CD4-positive, alpha-beta memory T cell (primary cell): ENCODE measurements at regions not wholly inside any gene's neighbourhood (a gene's known extent, or its start where the extent isn't known, plus 50 kb on each side); places are given as distances from the start of the nearest gene placed in this dataset.
A peak's percentile ranks its signal among the peaks of the same experiment; 100 is the strongest.

Source experiments
- CTCF ChIA-PET: fragments of 350-600 bp; sonication (Branson Sonifier 250); formaldehyde crosslinking; loops from one replicate; lab custom pipeline; 2021; ENCODE audit warnings: inconsistent platforms; ENCODE audit not compliant: partially characterized antibody; lab: Charles Lee
- POLR2A ChIA-PET: fragments of 350-600 bp; sonication (Branson Sonifier 250); formaldehyde crosslinking; loops from one replicate; lab custom pipeline; 2021; ENCODE audit not compliant: partially characterized antibody; lab: Charles Lee
- DNase-seq, 5 donors: peaks; one replicate each; pipeline versions ENCODE4 v3.0.0 to v3.0.0-alpha.2; 2020 to 2022; ENCODE audit warnings: mixed read lengths in 1 of 5
- H3K27ac ChIP-seq: one replicate; pipeline ENCODE4 v1.7.0; 2013; ENCODE audit warnings: low read depth, low read length
- H3K27me3 ChIP-seq: 2 replicates; pipeline ENCODE4 v1.7.0; 2013; ENCODE audit warnings: mild to moderate bottlenecking, low read length, moderate library complexity; ENCODE audit not compliant: insufficient read depth
- H3K36me3 ChIP-seq: 2 replicates; pipeline ENCODE4 v1.7.0; 2013; ENCODE audit warnings: mild to moderate bottlenecking, low read length, moderate library complexity; ENCODE audit not compliant: insufficient read depth
- H3K4me1 ChIP-seq: 2 replicates; pipeline ENCODE4 v1.7.0; 2013; ENCODE audit warnings: mild to moderate bottlenecking, low read length, moderate library complexity; ENCODE audit not compliant: insufficient read depth
- H3K4me3 ChIP-seq, 2 donors: one replicate each; pipeline ENCODE4 v1.7.0; 2013; ENCODE audit warnings: low read length in 2 of 2, mild to moderate bottlenecking in 1 of 2
- H3K9me3 ChIP-seq, 2 donors: one replicate each; pipeline ENCODE4 v1.7.0; 2013; ENCODE audit warnings: low read length in 2 of 2, control low read depth in 1 of 2; ENCODE audit not compliant: control insufficient read depth in 1 of 2
- H3K27ac Mint-ChIP-seq, 7 donors: one replicate each; pipeline ENCODE4 v1.8.0; 2020 to 2021; ENCODE audit warnings: mixed read lengths in 7 of 7, mild to moderate bottlenecking in 6 of 7, inconsistent platforms in 3 of 7, moderate library complexity in 3 of 7
- H3K27me3 Mint-ChIP-seq, 2 donors: one replicate each; pipeline ENCODE4 v1.8.0; 2020 to 2021; ENCODE audit warnings: mixed read lengths in 2 of 2
- H3K36me3 Mint-ChIP-seq, 2 donors: one replicate each; pipeline ENCODE4 v1.8.0; 2020 to 2021; ENCODE audit warnings: mixed read lengths in 2 of 2, inconsistent platforms in 1 of 2, mild to moderate bottlenecking in 1 of 2
- H3K4me1 Mint-ChIP-seq, 4 donors: one replicate each; pipeline ENCODE4 v1.8.0; 2020 to 2021; ENCODE audit warnings: mixed read lengths in 4 of 4, mild to moderate bottlenecking in 1 of 4
- H3K4me3 Mint-ChIP-seq, 8 donors: one replicate each; pipeline ENCODE4 v1.8.0; 2020 to 2021; ENCODE audit warnings: mixed read lengths in 8 of 8, mild to moderate bottlenecking in 7 of 8, moderate library complexity in 6 of 8, inconsistent platforms in 3 of 8
- H3K9me3 Mint-ChIP-seq, 8 donors: one replicate each; pipeline ENCODE4 v1.8.0; 2020 to 2021; ENCODE audit warnings: mixed read lengths in 8 of 8, mild to moderate bottlenecking in 5 of 8, inconsistent platforms in 3 of 8, moderate library complexity in 1 of 8
- intact Hi-C: fragments of 100-400 bp; cut with micrococcal nuclease; formaldehyde crosslinking; loops from one replicate; pipeline ENCODE4 v1.15.1; 2023

- no peak overlapping the region for H3K4me3 ChIP-seq
- DNase-seq: no peak
- no peaks in the 10 kb centered on the region for H3K4me1 ChIP-seq
- no peak overlapping the region for H3K27ac Mint-ChIP-seq
- H3K36me3 ChIP-seq: no peaks in the 10 kb centered on the region
- no peaks in the 10 kb centered on the region for H3K27me3 ChIP-seq
- H3K4me3 Mint-ChIP-seq: no peak overlapping the region
- H3K27ac ChIP-seq: no peak overlapping the region
- intact Hi-C loops: no loop called here
- POLR2A ChIA-PET: no interaction called here
- H3K9me3 ChIP-seq: no peaks in the 10 kb centered on the region
- H3K4me1 Mint-ChIP-seq: peaks cover 0 to 9% (median 4%) of the 10 kb centered on the region in 4 donors
- peaks cover 3 to 13% (median 11%) of the 10 kb centered on the region in 8 donors for H3K9me3 Mint-ChIP-seq
- CTCF ChIA-PET: no interaction called here
- H3K27me3 Mint-ChIP-seq: peaks cover 0 to 1% of the 10 kb centered on the region in 2 donors
- no peaks in the 10 kb centered on the region for H3K36me3 Mint-ChIP-seq
These were observed 1445.4 kb downstream of the AACS start for GRCh38 chr12:126510630-126511029.

GRCh38 chr12:126512916-126513913 is 1448.0 kb downstream of the AACS start:
- intact Hi-C loops: no loop called here
- POLR2A ChIA-PET: no interaction called here
- Mint-ChIP-seq H3K36me3 (no peaks in the 10 kb centered on the region), H3K9me3 (peaks cover 0 to 6% (median 0%) of the 10 kb centered on the region in 8 donors), H3K4me3 (no peak overlapping the region), H3K4me1 (peaks cover 0 to 2% (median 0%) of the 10 kb centered on the region in 4 donors), H3K27me3 (peaks cover 0 to 1% of the 10 kb centered on the region in 2 donors), H3K27ac (no peak overlapping the region)
- CTCF ChIA-PET: no interaction called here
- Histone ChIP-seq H3K4me1 (no peaks in the 10 kb centered on the region), H3K27ac (no peak overlapping the region), H3K27me3 (no peaks in the 10 kb centered on the region), H3K4me3 (no peak overlapping the region), H3K9me3 (no peaks in the 10 kb centered on the region), H3K36me3 (no peaks in the 10 kb centered on the region)
- no peak for DNase-seq

- no peak for DNase-seq
- intact Hi-C loops: no loop called here
- Mint-ChIP-seq H3K4me3 (no peak overlapping the region), H3K4me1 (no peaks in the 10 kb centered on the region), H3K27ac (no peak overlapping the region), H3K27me3 (no peaks in the 10 kb centered on the region), H3K9me3 (peaks cover 0 to 3% (median 0%) of the 10 kb centered on the region in 8 donors), H3K36me3 (no peaks in the 10 kb centered on the region)
- H3K27me3 ChIP-seq: no peaks in the 10 kb centered on the region
- CTCF ChIA-PET: no interaction called here
- no peaks in the 10 kb centered on the region for H3K9me3 ChIP-seq
- no peak overlapping the region for H3K4me3 ChIP-seq
- H3K4me1 ChIP-seq: no peaks in the 10 kb centered on the region
- POLR2A ChIA-PET: no interaction called here
- H3K36me3 ChIP-seq: no peaks in the 10 kb centered on the region
- H3K27ac ChIP-seq: no peak overlapping the region
These were observed 1453.5 kb downstream of the AACS start for GRCh38 chr12:126518596-126519200.

- intact Hi-C loops: no loop called here
- no peak overlapping the region for H3K27ac ChIP-seq
- no peak for DNase-seq
- ChIA-PET POLR2A (no interaction called here), CTCF (no interaction called here)
- H3K27me3 Mint-ChIP-seq: no peaks in the 10 kb centered on the region
- no peak overlapping the region for H3K27ac Mint-ChIP-seq
- H3K9me3 ChIP-seq: no peaks in the 10 kb centered on the region
- no peaks in the 10 kb centered on the region for H3K4me1 ChIP-seq
- peak overlapping the region in 1 of 8 donors; percentile 8 for H3K4me3 Mint-ChIP-seq
- no peaks in the 10 kb centered on the region for H3K4me1 Mint-ChIP-seq
- H3K9me3 Mint-ChIP-seq: peaks cover 0 to 3% (median 0%) of the 10 kb centered on the region in 8 donors
- H3K36me3 ChIP-seq: no peaks in the 10 kb centered on the region
- no peak overlapping the region for H3K4me3 ChIP-seq
- no peaks in the 10 kb centered on the region for H3K36me3 Mint-ChIP-seq
- no peaks in the 10 kb centered on the region for H3K27me3 ChIP-seq
These were observed 1454.6 kb downstream of the AACS start for GRCh38 chr12:126519833-126520232.

- Histone ChIP-seq H3K4me1 (no peaks in the 10 kb centered on the region), H3K27me3 (no peaks in the 10 kb centered on the region), H3K27ac (no peak overlapping the region), H3K9me3 (no peaks in the 10 kb centered on the region), H3K36me3 (no peaks in the 10 kb centered on the region), H3K4me3 (no peak overlapping the region)
- Mint-ChIP-seq H3K4me3 (no peak overlapping the region), H3K27ac (no peak overlapping the region), H3K9me3 (peaks cover 0 to 3% (median 0%) of the 10 kb centered on the region in 8 donors), H3K27me3 (peaks cover 0 to 1% of the 10 kb centered on the region in 2 donors), H3K4me1 (no peaks in the 10 kb centered on the region), H3K36me3 (no peaks in the 10 kb centered on the region)
- POLR2A ChIA-PET: no interaction called here
- CTCF ChIA-PET: no interaction called here
- no peak for DNase-seq
- intact Hi-C loops: no loop called here
These were observed 1458.7 kb downstream of the AACS start for GRCh38 chr12:126523891-126524290.

- H3K9me3 ChIP-seq: no peaks in the 10 kb centered on the region
- intact Hi-C loops: no loop called here
- no peaks in the 10 kb centered on the region for H3K36me3 Mint-ChIP-seq
- no peaks in the 10 kb centered on the region for H3K36me3 ChIP-seq
- H3K27ac Mint-ChIP-seq: no peak overlapping the region
- H3K4me3 Mint-ChIP-seq: no peak overlapping the region
- no peaks in the 10 kb centered on the region for H3K4me1 ChIP-seq
- H3K27me3 Mint-ChIP-seq: no peaks in the 10 kb centered on the region
- CTCF ChIA-PET: no interaction called here
- POLR2A ChIA-PET: no interaction called here
- no peaks in the 10 kb centered on the region for H3K9me3 Mint-ChIP-seq
- H3K27me3 ChIP-seq: no peaks in the 10 kb centered on the region
- no peak overlapping the region for H3K27ac ChIP-seq
- H3K4me1 Mint-ChIP-seq: no peaks in the 10 kb centered on the region
- DNase-seq: no peak
- no peak overlapping the region for H3K4me3 ChIP-seq
These were observed 1469.3 kb downstream of the AACS start for GRCh38 chr12:126534495-126534894.

GRCh38 chr12:126534942-126535341 is 1469.7 kb downstream of the AACS start:
- Histone ChIP-seq H3K4me1 (no peaks in the 10 kb centered on the region), H3K27me3 (no peaks in the 10 kb centered on the region), H3K36me3 (no peaks in the 10 kb centered on the region), H3K27ac (no peak overlapping the region), H3K9me3 (no peaks in the 10 kb centered on the region), H3K4me3 (no peak overlapping the region)
- no peaks in the 10 kb centered on the region for H3K36me3 Mint-ChIP-seq
- no peaks in the 10 kb centered on the region for H3K27me3 Mint-ChIP-seq
- H3K4me3 Mint-ChIP-seq: no peak overlapping the region
- DNase-seq: no peak
- ChIA-PET POLR2A (no interaction called here), CTCF (no interaction called here)
- H3K27ac Mint-ChIP-seq: no peak overlapping the region
- H3K4me1 Mint-ChIP-seq: no peaks in the 10 kb centered on the region
- no peaks in the 10 kb centered on the region for H3K9me3 Mint-ChIP-seq
- intact Hi-C loops: no loop called here
